Aorta (tissue), 5 donors: ENCODE measurements at regions not wholly inside any gene's neighbourhood (a gene's known extent, or its start where the extent isn't known, plus 50 kb on each side); places are given as distances from the start of the nearest gene placed in this dataset.
"Not testable (repeated sequence)": the region's sequence is repeated elsewhere in the genome, so short reads cannot be mapped to it uniquely, and the experiment has no call there.

ENCODE experiments used
- ATAC-seq: fragments of 200-7000 bp; cut with Tn5 transposase; one replicate; pipeline ENCODE4 v1.9.1; 2022; ENCODE audit warnings: moderate library complexity; ENCODE audit not compliant: low FRiP score
- DNase-seq, 2 donors: peaks; one replicate each; pipeline ENCODE4 v3.0.0-alpha.2; 2020
- H3K27ac ChIP-seq, 2 donors: one replicate each; pipeline ENCODE4 v1.5.1; 2013; ENCODE audit warnings: low read length in 2 of 2, mild to moderate bottlenecking in 2 of 2, moderate library complexity in 2 of 2, control low read depth in 1 of 2, inconsistent platforms in 1 of 2, low read depth in 1 of 2
- H3K27me3 ChIP-seq, 2 donors: one replicate each; pipeline ENCODE4 v1.6.1; 2013; ENCODE audit warnings: control low read depth in 1 of 2, low read length in 1 of 2, mild to moderate bottlenecking in 1 of 2, moderate library complexity in 1 of 2; ENCODE audit not compliant: insufficient read depth in 2 of 2, control insufficient read depth in 1 of 2
- H3K36me3 ChIP-seq, 2 donors: one replicate each; pipeline ENCODE4 v1.6.1; 2013; ENCODE audit warnings: control low read depth in 1 of 2, low read length in 1 of 2, mild to moderate bottlenecking in 1 of 2; ENCODE audit not compliant: insufficient read depth in 2 of 2, control insufficient read depth in 1 of 2
- H3K4me1 ChIP-seq, 2 donors: one replicate each; pipeline ENCODE4 v1.6.1; 2013; ENCODE audit warnings: low read length in 2 of 2, control low read depth in 1 of 2, mild to moderate bottlenecking in 1 of 2, moderate library complexity in 1 of 2; ENCODE audit not compliant: insufficient read depth in 2 of 2, control insufficient read depth in 1 of 2
- H3K4me3 ChIP-seq, 2 donors: one replicate each; pipeline ENCODE4 v1.5.1; 2013; ENCODE audit warnings: low read length in 2 of 2, control low read depth in 1 of 2, mild to moderate bottlenecking in 1 of 2
- H3K9me3 ChIP-seq: one replicate; pipeline ENCODE4 v1.6.1; 2013; ENCODE audit warnings: mild to moderate bottlenecking, low read length; ENCODE audit not compliant: control insufficient read depth
- WGBS, 2 donors: extraction: QIAGEN DNeasy Blood & Tissue Kit; methylation state at CpG; one replicate each; pipeline ENCODE4 v1.1.7; 2013; 5-methylcytosine and 5-hydroxymethylcytosine counted together
- intact Hi-C, 2 donors: fragments of 100-400 bp; cut with DNase I; formaldehyde crosslinking; loops; one replicate each; pipeline versions ENCODE4 v1.14.2 to v1.15.0; 2022
- donor health status: healthy with polysubstance abuse.
- donor health status: Bipolar disorder and iron deficiency.
- donor health status: DM: no; HTN: no; CAD: no.
- donor health status: DM: no; HTN: no; CAD: no.
- donor health status: DM: yes; HTN: yes; CAD: no.

DNA sequence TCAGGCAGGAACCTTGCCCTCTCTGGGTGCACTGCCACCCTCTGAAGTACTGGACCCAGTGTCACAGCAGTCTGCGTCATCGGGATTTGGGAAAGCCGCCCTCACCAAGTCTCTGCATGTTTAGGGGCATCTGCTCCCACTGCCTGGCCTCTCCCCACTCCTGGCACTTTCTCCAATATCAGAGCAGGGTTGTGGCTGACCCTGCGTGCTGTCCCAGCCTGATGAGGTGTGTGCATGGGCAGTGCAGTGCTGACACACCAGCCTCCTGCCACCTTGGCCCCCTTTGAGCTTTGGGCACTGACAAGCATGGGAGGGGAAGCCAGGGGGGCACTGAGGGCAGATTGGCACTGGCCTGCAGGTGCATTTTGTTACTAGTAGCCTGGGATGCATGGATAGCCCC lies 652.5 kb downstream of the GABRG1 start:
- no peak overlapping the region for H3K4me3 ChIP-seq
- peaks cover 3% of the 10 kb centered on the region for H3K9me3 ChIP-seq
- intact Hi-C loops = no loop called here
- DNase-seq = no peak
- H3K27ac ChIP-seq = no peak overlapping the region
- no peak for ATAC-seq
- H3K4me1 ChIP-seq = no peaks in the 10 kb centered on the region
- no peaks in the 10 kb centered on the region for H3K27me3 ChIP-seq
- H3K36me3 ChIP-seq = no peaks in the 10 kb centered on the region
- 93% methylated on average over 4 of the region's 4 CpGs for WGBS, 2 donors

DNA sequence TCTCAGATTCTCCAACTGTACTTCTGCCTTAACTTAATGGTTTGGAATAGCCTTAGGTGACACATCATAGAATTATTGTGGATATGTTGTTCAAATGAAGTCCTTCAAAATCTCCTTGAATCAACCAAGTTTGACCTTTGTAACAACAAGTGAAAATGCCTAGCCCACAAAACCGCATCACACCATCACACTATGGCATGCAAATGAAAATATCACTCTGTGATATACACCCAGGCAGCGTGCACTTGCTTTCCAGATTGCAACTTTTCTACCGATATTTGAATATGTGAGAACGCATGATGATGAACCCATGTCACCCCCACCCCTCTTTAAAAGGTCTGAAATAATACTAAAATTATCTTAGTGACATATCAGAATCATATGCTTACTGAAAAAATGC lies 656.7 kb downstream of the GABRG1 start:
- Histone ChIP-seq H3K27ac (no peak overlapping the region), H3K27me3 (no peaks in the 10 kb centered on the region), H3K9me3 (peaks cover under 1% of the 10 kb centered on the region), H3K36me3 (no peaks in the 10 kb centered on the region), H3K4me3 (no peak overlapping the region), H3K4me1 (no peaks in the 10 kb centered on the region)
- 71 to 76% methylated on average over 4 of the region's 4 CpGs for WGBS, 2 donors
- no peak for ATAC-seq
- DNase-seq = no peak
- intact Hi-C loops = no loop called here

DNA sequence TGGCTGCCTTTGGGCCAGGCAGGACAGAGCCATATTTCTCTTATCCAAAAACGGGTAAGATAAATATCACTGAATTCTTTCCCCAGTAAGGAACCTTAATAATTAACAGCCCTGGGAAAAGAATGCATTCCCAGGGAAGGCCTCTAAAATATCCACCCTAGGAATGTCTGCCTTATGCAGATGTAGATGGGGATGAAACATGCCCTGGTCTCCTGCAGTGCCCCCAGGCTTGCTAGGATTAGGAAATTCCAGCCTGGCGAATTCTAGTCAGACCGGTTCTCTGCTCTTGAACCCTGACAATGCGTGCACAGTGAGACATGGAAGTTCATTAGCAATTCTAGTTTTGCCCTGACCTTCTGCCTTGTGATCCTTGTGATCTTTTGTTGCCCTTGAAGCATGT lies 663.7 kb downstream of the GABRG1 start:
- H3K9me3 ChIP-seq, H3K4me3 ChIP-seq, H3K27ac ChIP-seq, H3K4me1 ChIP-seq, ATAC-seq, H3K27me3 ChIP-seq, intact Hi-C loops, H3K36me3 ChIP-seq, DNase-seq: not testable (repeated sequence)
- WGBS, 2 donors = 63 to 73% methylated on average over 4 of the region's 4 CpGs

DNA sequence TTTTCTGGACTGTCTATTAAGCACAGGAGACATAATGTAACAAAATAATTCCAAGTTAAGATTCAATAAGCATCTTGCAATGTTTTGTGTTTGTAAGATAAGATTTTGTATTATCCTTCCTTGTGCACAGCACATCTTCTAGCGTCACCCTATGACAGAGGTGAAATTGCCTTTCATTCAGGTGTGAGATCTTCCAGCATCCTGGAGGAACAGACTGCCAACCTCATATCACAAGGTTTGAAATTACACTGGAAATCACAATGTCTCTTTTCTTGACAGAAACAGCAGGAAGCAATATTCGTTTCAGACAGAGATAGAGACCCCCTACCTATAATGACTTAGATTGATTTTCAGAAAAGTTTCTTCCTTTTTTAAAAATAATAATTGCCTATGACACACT lies 668.6 kb downstream of the GABRG1 start:
- WGBS, 2 donors = 67 to 72% methylated on average over 2 of the region's 2 CpGs
- H3K9me3 ChIP-seq = no peaks in the 10 kb centered on the region

DNA sequence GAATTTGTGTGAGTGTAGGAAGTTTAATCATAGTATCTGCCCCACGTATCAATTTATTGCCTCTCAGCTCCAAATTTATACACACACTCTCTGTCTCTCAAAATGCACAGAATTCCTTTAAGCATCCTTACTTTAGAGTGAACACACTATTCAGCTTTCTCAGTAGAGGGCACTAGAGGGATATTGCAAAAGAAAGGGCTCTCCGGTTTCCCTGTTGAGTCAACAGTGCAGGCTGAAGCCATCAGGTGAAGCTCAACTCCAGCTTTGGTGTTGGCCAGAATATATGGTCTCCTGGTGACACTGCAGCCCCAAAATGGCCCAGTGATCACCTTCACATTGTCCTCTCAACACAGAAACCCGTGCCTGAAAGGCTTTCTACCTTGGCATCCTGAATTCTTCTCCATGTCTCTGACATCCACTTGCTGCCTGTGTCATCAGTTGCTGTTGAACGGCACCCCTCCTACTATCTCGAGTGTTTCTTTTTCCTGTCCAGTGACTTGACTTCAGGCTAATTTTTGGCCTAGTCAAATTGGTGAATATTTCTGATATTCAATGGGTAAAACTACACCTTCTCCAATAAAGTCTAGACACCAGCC lies 670.5 kb downstream of the GABRG1 start:
- Histone ChIP-seq H3K4me1 (no peaks in the 10 kb centered on the region), H3K4me3 (no peak overlapping the region), H3K27ac (no peak overlapping the region), H3K36me3 (no peaks in the 10 kb centered on the region), H3K27me3 (no peaks in the 10 kb centered on the region), H3K9me3 (no peaks in the 10 kb centered on the region)
- ATAC-seq (no peak), DNase-seq (no peak)
- 31% methylated on average over 5 of the region's 5 CpGs for WGBS, 2 donors
- intact Hi-C loops = no loop called here

More for the DNA sequence above, 668.6 kb downstream of the GABRG1 start:
- Histone ChIP-seq H3K27me3 (no peaks in the 10 kb centered on the region), H3K4me3 (no peak overlapping the region), H3K27ac (no peak overlapping the region), H3K36me3 (no peaks in the 10 kb centered on the region), H3K4me1 (no peaks in the 10 kb centered on the region)
- no peak for DNase-seq
- intact Hi-C loops = no loop called here
- no peak for ATAC-seq

DNA sequence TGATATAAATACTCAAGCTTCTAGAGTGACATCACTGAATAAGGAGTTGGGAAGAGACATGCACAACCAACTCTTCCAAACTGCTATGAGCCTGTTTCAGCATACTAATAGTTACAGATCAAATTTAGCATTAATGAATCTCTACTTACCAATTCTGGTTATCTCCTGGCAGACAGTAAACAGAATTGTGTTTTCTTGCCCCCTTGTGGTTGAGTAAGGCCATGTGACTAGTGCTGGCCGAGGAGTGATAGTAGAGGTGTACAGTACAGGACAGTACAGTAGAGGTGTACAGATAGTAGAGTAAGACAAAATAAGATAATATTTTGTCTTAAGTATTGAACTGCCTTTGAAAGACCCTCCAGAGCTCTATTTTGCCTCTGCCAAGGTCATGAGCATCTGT lies 681.4 kb downstream of the GABRG1 start:
- Histone ChIP-seq H3K27me3 (no peaks in the 10 kb centered on the region), H3K4me1 (no peaks in the 10 kb centered on the region), H3K36me3 (no peaks in the 10 kb centered on the region), H3K9me3 (no peaks in the 10 kb centered on the region), H3K4me3 (no peak overlapping the region), H3K27ac (no peak overlapping the region)
- DNase-seq (no peak), ATAC-seq (no peak)
- WGBS, 2 donors = 59 to 86% methylated on average over 1 of the region's 1 CpG
- intact Hi-C loops = no loop called here

DNA sequence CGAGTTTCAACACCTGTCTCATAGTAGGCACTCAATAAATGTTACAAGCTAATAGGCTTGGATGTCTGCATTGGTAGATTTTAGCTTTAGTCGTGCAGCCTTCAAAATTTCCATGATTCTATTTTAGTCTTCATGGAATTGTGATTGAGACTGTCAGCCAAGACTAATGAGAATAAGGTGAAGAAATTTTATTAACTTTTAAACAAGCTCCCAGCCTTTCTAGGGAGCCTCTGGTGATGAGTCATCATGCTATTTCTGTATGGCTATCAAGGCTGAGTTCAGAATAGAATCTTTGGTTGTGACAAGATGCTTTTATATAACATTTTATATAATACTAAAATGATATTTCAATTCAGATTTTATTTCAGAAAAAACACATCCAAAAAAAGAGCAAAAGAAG lies 685.8 kb downstream of the GABRG1 start:
- no peak overlapping the region for H3K4me3 ChIP-seq
- H3K27me3 ChIP-seq = no peaks in the 10 kb centered on the region
- H3K36me3 ChIP-seq = no peaks in the 10 kb centered on the region
- DNase-seq (no peak), ATAC-seq (no peak)
- no peaks in the 10 kb centered on the region for H3K4me1 ChIP-seq
- intact Hi-C loops = no loop called here
- no peaks in the 10 kb centered on the region for H3K9me3 ChIP-seq
- no peak overlapping the region for H3K27ac ChIP-seq
- WGBS, 2 donors = 37 to 48% methylated on average over 2 of the region's 2 CpGs

DNA sequence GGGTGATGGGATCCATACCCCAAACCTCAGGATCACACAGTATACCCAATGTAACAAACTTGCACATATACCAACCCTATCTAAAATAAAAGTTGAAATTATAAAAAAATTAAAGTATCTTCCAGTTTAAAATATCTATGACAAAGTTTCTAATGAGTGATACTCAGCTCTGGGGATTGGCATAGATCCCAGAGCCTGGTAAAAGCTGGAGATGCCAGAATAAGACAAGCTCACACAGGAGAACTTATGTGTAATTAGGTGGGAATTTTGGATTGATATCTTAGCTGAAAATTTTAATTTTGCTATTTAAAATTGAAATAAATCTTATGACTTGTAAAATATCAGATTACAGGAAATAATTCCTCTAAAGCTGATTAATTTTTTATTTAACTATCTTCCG lies 686.5 kb downstream of the GABRG1 start:
- Histone ChIP-seq H3K4me1 (no peaks in the 10 kb centered on the region), H3K27me3 (no peaks in the 10 kb centered on the region), H3K36me3 (no peaks in the 10 kb centered on the region), H3K27ac (no peak overlapping the region), H3K4me3 (no peak overlapping the region), H3K9me3 (no peaks in the 10 kb centered on the region)
- WGBS, 2 donors = 92% methylated on average over 1 of the region's 1 CpG
- no peak for ATAC-seq
- intact Hi-C loops = no loop called here
- DNase-seq = no peak

DNA sequence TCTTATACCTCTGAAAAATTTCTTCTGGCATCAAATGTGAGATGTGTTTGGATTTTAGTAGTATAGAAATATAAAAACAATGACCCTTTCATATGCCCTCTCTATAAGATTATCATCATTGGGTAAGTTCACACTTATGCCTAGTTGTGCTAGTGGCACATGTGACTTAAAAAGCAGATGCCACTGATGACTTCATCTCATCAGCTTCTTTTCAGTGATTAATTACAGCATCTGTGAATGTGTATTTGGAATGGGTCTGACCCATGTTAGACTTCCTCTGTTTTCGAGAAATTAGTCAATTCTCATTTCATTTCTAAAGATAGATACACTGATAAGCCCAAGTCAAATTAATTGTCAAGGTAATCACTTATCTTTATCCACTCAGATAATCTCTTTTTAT lies 698.7 kb downstream of the GABRG1 start:
- DNase-seq = no peak
- Histone ChIP-seq H3K9me3 (peaks cover 4% of the 10 kb centered on the region), H3K4me1 (no peaks in the 10 kb centered on the region), H3K27me3 (peaks cover 0 to 3% of the 10 kb centered on the region in 2 donors), H3K36me3 (no peaks in the 10 kb centered on the region), H3K4me3 (no peak overlapping the region), H3K27ac (no peak overlapping the region)
- no peak for ATAC-seq
- 54 to 68% methylated on average over 1 of the region's 1 CpG for WGBS, 2 donors
- intact Hi-C loops = no loop called here
